SK-N-SH (cell line): ENCODE measurements at regions not wholly inside any gene's neighbourhood (a gene's known extent, or its start where the extent isn't known, plus 50 kb on each side); places are given as distances from the start of the nearest gene placed in this dataset.

Source experiments
- CTCF ChIA-PET: fragments of 300-600, 350-600 bp; formaldehyde crosslinking; extraction: SDS; loops from one replicate; lab custom pipeline; 2021; lab: Yijun Ruan, JAX
- POLR2A ChIA-PET: fragments of 350-600 bp; sonication (Branson Sonifier 250); formaldehyde crosslinking; extraction: SDS; loops from one replicate; lab custom pipeline; 2020; ENCODE audit warnings: antibody characterized with exemption, inconsistent platforms; lab: Yijun Ruan, JAX
- DNase-seq: peaks from one replicate; pipeline ENCODE4 v3.0.0; 2012
- H2AFZ ChIP-seq: fragments of 200-600 bp; sonication (generic); 2 replicates; pipeline ENCODE4 v1.8.1; 2016; ENCODE audit warnings: antibody characterized with exemption, mild to moderate bottlenecking, low read depth
- H3F3A ChIP-seq: fragments of 200-600 bp; sonication (generic); replicated peaks from 2 replicates; pipeline ENCODE3; 2016; ENCODE audit warnings: antibody characterized with exemption, mild to moderate bottlenecking; ENCODE audit not compliant: insufficient read depth
- H3K27ac ChIP-seq, 2 experiments: fragments of 200-500 bp in 1 of 2; fragments of 200-600 bp in 1 of 2; sonication (Bioruptor generic) in 1 of 2; sonication (generic), shearing (Covaris generic) in 1 of 2; 2 replicates each; pipeline versions ENCODE4 v1.5.1 to v1.6.1; 2014 to 2016; ENCODE audit warnings: low read depth in 2 of 2, inconsistent platforms in 1 of 2, low read length in 1 of 2, mild to moderate bottlenecking in 1 of 2, mixed read lengths in 1 of 2
- H3K27me3 ChIP-seq: fragments of 200-600 bp; sonication (generic), shearing (Covaris generic); 2 replicates; pipeline ENCODE4 v1.6.1; 2016; ENCODE audit warnings: mixed run types; ENCODE audit not compliant: insufficient read depth
- H3K36me3 ChIP-seq, 2 experiments: fragments of 200-500 bp in 1 of 2; fragments of 200-600 bp in 1 of 2; sonication (Bioruptor generic) in 1 of 2; sonication (generic) in 1 of 2; replicated peaks in 1 of 2; 2 replicates each; pipeline versions ENCODE3 to v1.5.1; 2014 to 2016; ENCODE audit warnings: low read length in 1 of 2, mild to moderate bottlenecking in 1 of 2; ENCODE audit not compliant: insufficient read depth in 2 of 2, control insufficient read depth in 1 of 2
- H3K4me1 ChIP-seq, 2 experiments: fragments of 200-500 bp in 1 of 2; fragments of 200-600 bp in 1 of 2; sonication (Bioruptor generic) in 1 of 2; sonication (generic), shearing (Covaris generic) in 1 of 2; 2 replicates each; pipeline versions ENCODE4 v1.5.1 to v1.6.1; 2014 to 2016; ENCODE audit warnings: low read depth in 1 of 2, low read length in 1 of 2, mixed run types in 1 of 2; ENCODE audit not compliant: insufficient read depth in 2 of 2, control insufficient read depth in 1 of 2
- H3K4me2 ChIP-seq: fragments of 200-600 bp; sonication (generic), shearing (Covaris generic); 2 replicates; pipeline ENCODE4 v1.6.1; 2017; ENCODE audit warnings: mixed run types
- H3K4me3 ChIP-seq, 2 experiments: fragments of 200-500 bp in 1 of 2; fragments of 200-600 bp in 1 of 2; sonication (Bioruptor generic) in 1 of 2; sonication (generic), shearing (Covaris generic) in 1 of 2; 2 replicates each; pipeline versions ENCODE4 v1.5.1 to v1.8.1; 2014 to 2016; ENCODE audit warnings: low read depth in 2 of 2, inconsistent platforms in 1 of 2, low read length in 1 of 2, mild to moderate bottlenecking in 1 of 2, mixed read lengths in 1 of 2, moderate library complexity in 1 of 2
- H3K79me2 ChIP-seq: fragments of 200-600 bp; sonication (generic); 2 replicates; pipeline ENCODE4 v1.8.1; 2017; ENCODE audit warnings: mild to moderate bottlenecking; ENCODE audit not compliant: insufficient read depth
- H3K9ac ChIP-seq: fragments of 200-600 bp; sonication (generic); 2 replicates; pipeline ENCODE4 v1.6.1; 2017; ENCODE audit warnings: mixed run types
- H3K9me2 ChIP-seq: fragments of 200-600 bp; sonication (generic); 2 replicates; pipeline ENCODE4 v1.6.1; 2017; ENCODE audit warnings: mixed run types
- H3K9me3 ChIP-seq: fragments of 200-600 bp; sonication (generic); 2 replicates; pipeline ENCODE4 v1.6.1; 2017; ENCODE audit warnings: mixed run types, mild to moderate bottlenecking, moderate library complexity
- H4K20me1 ChIP-seq: fragments of 200-600 bp; sonication (generic); 2 replicates; pipeline ENCODE4 v1.6.1; 2017; ENCODE audit warnings: mild to moderate bottlenecking, mixed run types; ENCODE audit not compliant: insufficient read depth
- CHD2 ChIP-seq: fragments of 150-350 bp; IDR thresholded peaks from 2 replicates; pipeline ENCODE4 v1.6.1; 2018; ENCODE audit warnings: low read length; ENCODE audit not compliant: partially characterized antibody
- FOXJ3 ChIP-seq: sonication (generic); formaldehyde crosslinking; IDR thresholded peaks from 2 replicates; pipeline ENCODE4 v1.5.1; 2020; ENCODE audit warnings: mild to moderate bottlenecking, missing genetic modification reagents
- GABPA ChIP-seq: IDR thresholded peaks from 2 replicates; pipeline ENCODE4 v1.4.0; 2012; ENCODE audit warnings: low read depth, mild to moderate bottlenecking
- GATA2 ChIP-seq: sonication (generic); formaldehyde crosslinking; IDR thresholded peaks from 2 replicates; pipeline ENCODE4 v1.5.0; 2020; ENCODE audit warnings: mild to moderate bottlenecking, missing genetic modification reagents
- JUND ChIP-seq: IDR thresholded peaks from 2 replicates; pipeline ENCODE4 v1.4.0; 2012
- MXI1 ChIP-seq: IDR thresholded peaks from 2 replicates; pipeline ENCODE4 v1.6.1; 2012; ENCODE audit warnings: mild to moderate bottlenecking, low read depth, low read length, improper control_type of control experiment
- RXRA ChIP-seq: IDR thresholded peaks from 2 replicates; pipeline ENCODE4 v1.4.0; 2012; ENCODE audit warnings: low read depth, mild to moderate bottlenecking, borderline replicate concordance
- SIN3A ChIP-seq: IDR thresholded peaks from 2 replicates; pipeline ENCODE4 v1.6.1; 2012; ENCODE audit warnings: low read depth, mild to moderate bottlenecking, low read length, moderate library complexity, borderline replicate concordance
- TAF1 ChIP-seq: IDR thresholded peaks from 2 replicates; pipeline ENCODE4 v1.6.1; 2012; ENCODE audit warnings: low read depth, mild to moderate bottlenecking, low read length, moderate library complexity, borderline replicate concordance
- TCF12 ChIP-seq: IDR thresholded peaks from 2 replicates; pipeline ENCODE4 v1.4.0; 2012
- WGBS: methylation state at CpG from one replicate; pipeline ENCODE4 v1.1.6; 2017; ENCODE audit warnings: low lambda C conversion rate; 5-methylcytosine and 5-hydroxymethylcytosine counted together
- TF ChIP-seq, protein P1 (sequence below): IDR thresholded peaks from 2 replicates; pipeline ENCODE4 v1.4.0; 2012; ENCODE audit warnings: low read depth, borderline replicate concordance
- TF ChIP-seq, protein P2 (sequence below): IDR thresholded peaks from 2 replicates; pipeline ENCODE4 v1.4.0; 2012; ENCODE audit warnings: low read depth

DNA sequence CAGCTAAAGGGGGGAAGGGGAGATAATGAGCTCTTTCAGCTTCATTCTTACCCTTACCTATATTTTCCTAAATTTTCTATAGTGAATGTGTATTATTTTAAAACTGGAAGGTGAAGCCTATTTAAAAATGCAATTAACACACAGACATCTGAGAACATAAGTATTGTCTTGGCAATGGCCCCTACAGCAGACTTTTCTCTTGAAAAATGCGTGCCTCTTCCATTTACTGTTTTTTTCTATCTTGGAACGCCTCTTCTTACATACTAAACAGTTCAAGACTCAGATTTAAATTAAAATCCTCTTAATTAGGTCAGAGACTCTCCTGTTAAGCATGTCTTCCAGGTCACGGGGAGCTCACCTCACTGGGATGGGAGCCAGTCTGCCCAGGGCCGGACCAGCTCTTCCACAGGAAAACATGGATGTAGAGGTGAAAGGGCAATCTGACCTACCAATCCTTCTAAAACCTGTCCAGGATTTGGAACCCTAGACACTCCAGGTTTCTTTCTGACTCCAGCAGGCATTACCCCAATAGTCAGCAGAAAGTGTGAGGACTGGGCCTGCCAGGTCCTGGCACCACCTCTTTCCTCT, 137.3 kb downstream of the ZNF281 start:
- Histone ChIP-seq H3K4me3 (no peak overlapping the region), H3K9me2 (no peaks in the 10 kb centered on the region), H3K79me2 (no peaks in the 10 kb centered on the region), H3K36me3 (no peaks in the 10 kb centered on the region), H3F3A (no peaks in the 10 kb centered on the region), H4K20me1 (no peaks in the 10 kb centered on the region), H3K4me2 (no peak overlapping the region), H3K9me3 (no peaks in the 10 kb centered on the region), H3K4me1 (peaks cover 0 to 4% of the 10 kb centered on the region in 2 experiments; a peak in 1 of 4 replicates), H3K27ac (no peak overlapping the region), H3K27me3 (no peaks in the 10 kb centered on the region)
- 80% methylated on average over 4 of the region's 4 CpGs for WGBS
- DNase-seq, result no peak
- ChIA-PET POLR2A (no interaction called here), CTCF (no interaction called here)
- TF ChIP-seq RXRA (no peak), SIN3A (no peak)
- TF ChIP-seq, all 33 proteins: peak for 0
- Histone ChIP-seq H3K9ac (no peak overlapping the region), H2AFZ (no peak overlapping the region)

DNA sequence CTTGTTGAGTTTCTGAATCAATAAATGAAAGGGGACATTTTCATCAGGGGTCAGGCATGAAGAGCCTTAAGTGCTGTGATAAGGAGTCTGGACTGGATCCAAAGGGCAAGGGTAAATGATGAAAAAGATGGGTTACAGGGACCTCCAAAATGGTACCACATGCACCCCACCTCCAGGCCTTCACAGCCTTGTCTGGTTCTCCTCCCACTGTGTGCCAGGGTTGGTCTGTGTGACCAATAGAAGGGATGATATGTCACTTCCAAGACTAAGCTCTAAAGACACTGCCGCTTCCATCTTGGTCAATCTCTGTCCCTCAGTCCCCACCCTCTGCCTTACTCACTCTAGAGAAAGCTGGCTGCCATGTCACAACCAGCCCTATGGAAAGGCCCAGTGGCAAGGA, 140.6 kb downstream of the ZNF281 start:
- no peak for DNase-seq
- 88% methylated on average over 1 of the region's 1 CpG for WGBS
- Histone ChIP-seq H3F3A (no peaks in the 10 kb centered on the region), H3K4me2 (no peak overlapping the region), H4K20me1 (no peaks in the 10 kb centered on the region), H3K27ac (no peak overlapping the region), H3K9me3 (no peaks in the 10 kb centered on the region), H3K4me3 (no peak overlapping the region), H3K4me1 (no peaks in the 10 kb centered on the region), H3K9me2 (no peaks in the 10 kb centered on the region), H3K36me3 (no peaks in the 10 kb centered on the region), H2AFZ (no peak overlapping the region), H3K9ac (no peak overlapping the region), H3K79me2 (no peaks in the 10 kb centered on the region), H3K27me3 (no peaks in the 10 kb centered on the region)
- TF ChIP-seq JUND (no peak), GATA2 (CRISPR knock-in tag) (no peak), CHD2 (no peak), MXI1 (no peak), FOXJ3 (CRISPR knock-in tag) (no peak), TAF1 (no peak), GABPA (no peak), TCF12 (no peak), SIN3A (no peak)
- TF ChIP-seq, protein P1, sequence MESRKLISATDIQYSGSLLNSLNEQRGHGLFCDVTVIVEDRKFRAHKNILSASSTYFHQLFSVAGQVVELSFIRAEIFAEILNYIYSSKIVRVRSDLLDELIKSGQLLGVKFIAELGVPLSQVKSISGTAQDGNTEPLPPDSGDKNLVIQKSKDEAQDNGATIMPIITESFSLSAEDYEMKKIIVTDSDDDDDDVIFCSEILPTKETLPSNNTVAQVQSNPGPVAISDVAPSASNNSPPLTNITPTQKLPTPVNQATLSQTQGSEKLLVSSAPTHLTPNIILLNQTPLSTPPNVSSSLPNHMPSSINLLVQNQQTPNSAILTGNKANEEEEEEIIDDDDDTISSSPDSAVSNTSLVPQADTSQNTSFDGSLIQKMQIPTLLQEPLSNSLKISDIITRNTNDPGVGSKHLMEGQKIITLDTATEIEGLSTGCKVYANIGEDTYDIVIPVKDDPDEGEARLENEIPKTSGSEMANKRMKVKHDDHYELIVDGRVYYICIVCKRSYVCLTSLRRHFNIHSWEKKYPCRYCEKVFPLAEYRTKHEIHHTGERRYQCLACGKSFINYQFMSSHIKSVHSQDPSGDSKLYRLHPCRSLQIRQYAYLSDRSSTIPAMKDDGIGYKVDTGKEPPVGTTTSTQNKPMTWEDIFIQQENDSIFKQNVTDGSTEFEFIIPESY, result no peak
- TF ChIP-seq, protein P2, sequence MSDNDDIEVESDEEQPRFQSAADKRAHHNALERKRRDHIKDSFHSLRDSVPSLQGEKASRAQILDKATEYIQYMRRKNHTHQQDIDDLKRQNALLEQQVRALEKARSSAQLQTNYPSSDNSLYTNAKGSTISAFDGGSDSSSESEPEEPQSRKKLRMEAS, result no peak
- CTCF ChIA-PET, result interaction anchor here (0.9 kb wide), 1 partner anchor 11 kb away, joined by 5 read pairs; no protein-coding TSS in a partner anchor
- POLR2A ChIA-PET, result no interaction called here
